GM19455 (cell line): ENCODE measurements at regions not wholly inside any gene's neighbourhood (a gene's known extent, or its start where the extent isn't known, plus 50 kb on each side); places are given as distances from the start of the nearest gene placed in this dataset.

Experiments
- ATAC-seq: cut with Tn5 transposase; IDR thresholded peaks from one replicate; pipeline ENCODE4 v1.9.1; 2021; ENCODE audit not compliant: unreplicated experiment

DNA sequence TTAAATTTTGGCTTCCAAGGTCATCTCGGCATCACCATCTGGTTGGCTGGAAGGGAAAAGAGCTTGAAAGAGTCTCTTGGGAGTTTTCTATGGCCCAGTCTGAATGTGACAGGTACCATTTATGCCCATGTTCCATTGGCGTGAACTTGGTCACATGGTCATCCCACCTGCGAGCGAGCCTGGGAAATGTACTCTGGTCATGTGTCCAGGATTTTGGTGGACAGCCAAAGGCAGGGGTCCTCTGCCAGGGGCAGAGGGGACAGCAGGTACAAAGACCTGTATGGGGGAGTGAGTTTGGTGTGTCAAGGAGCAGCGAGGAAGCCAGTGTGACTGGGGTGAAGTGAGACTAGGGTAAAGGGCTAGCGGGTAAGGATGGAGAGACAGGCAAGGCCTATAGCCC is 112.6 kb downstream of the CDC5L start:
- no peak for ATAC-seq

DNA sequence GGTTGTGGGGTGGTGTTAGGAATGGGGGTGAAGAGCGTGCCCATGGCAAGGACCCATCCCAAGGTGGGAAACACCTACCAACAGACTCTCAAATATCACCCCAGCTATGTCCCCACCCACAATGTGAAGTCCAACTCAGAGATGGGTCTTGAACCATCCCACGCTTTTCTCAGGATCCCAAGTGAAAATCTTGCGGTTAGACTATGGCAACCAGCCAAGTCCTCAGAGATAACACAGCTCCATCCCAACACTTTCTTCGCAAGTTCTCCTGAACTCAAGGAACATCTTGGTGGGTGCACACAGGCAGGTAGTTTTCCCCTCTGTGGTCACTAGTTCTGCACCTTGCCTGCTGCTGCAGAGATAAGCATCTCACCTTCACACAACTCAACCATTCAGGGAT is 116.0 kb downstream of the CDC5L start:
- ATAC-seq: no peak

DNA sequence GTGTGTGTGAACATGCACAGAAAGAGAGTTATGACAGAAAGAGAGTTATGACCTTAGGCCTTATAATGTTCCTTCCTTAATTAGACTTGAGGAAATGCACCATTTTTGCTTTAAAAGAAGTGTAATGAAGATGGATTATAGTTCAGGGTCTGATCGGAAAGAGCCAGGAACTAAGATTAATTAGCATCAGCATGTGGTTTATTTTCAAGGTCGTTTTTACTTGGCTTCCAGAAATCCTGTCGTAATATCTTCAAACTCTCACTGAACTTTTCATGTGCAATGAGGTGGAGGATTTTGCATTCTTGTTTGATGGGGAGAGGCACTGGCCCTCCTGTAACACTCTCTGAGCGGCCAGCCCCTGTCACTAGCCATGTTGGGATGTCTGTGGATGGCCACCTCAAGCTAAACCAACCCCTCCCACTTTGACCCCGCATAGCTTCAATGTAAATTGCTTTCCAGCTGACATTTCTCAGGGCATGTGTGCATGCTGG is 116.8 kb downstream of the CDC5L start:
- ATAC-seq: no peak

DNA sequence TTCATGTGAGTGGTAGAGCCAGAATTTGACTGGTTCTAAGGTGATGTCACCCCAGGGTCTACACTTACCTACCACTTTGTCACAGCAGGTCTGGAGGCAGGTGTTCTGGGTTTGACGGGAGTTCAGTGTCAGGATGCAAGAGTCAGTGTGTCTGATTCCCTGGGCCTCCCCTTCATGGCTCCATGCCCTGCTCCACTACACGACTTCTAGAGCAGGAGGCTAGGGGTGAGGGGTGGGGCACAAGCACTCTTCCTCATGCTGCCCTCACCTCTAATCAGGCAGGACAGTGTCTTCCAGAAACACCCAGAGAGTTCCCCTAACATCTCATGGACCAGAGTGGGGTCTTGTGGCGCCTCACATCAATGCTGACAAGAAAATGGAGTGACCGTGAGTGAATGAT is 118.2 kb downstream of the CDC5L start:
- no peak for ATAC-seq

DNA sequence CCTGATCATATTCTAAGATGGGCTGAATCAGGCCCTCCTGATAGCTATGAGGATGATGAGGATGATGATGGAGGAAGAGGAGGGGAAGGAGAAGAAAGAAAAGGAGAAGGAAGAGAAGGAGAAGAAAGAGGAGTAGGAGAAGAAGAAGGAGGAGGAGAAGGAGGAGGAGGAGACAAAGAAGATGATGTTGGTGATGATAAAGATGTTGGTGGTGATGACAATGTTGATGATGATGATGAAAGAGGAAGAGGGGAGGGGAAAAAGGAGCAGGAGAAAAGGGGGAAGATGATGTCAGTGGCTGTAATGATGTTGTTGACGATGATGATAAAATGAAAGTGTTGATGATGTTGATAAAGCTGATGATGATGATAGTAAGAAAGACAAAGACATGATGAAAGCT is 119.5 kb downstream of the CDC5L start:
- ATAC-seq: no peak

DNA sequence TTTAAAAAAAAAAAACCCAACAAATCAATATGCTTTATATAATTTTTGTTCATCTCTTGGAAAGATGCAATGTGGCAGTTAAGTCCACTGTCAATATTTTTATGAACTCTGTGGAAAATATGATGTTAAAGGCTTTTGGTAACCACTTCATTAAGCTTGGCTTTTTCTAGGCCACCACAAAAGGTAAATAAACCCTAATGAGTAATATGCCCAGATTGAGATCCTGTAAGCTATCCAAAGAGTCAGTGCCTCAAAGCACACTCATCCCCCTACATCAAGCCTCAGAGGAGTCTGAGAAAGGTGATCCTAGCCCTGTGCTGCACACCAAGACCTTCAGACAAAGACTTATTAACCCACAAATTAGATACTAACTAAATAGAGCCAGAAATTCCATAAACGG is 121.1 kb downstream of the CDC5L start:
- ATAC-seq: no peak

DNA sequence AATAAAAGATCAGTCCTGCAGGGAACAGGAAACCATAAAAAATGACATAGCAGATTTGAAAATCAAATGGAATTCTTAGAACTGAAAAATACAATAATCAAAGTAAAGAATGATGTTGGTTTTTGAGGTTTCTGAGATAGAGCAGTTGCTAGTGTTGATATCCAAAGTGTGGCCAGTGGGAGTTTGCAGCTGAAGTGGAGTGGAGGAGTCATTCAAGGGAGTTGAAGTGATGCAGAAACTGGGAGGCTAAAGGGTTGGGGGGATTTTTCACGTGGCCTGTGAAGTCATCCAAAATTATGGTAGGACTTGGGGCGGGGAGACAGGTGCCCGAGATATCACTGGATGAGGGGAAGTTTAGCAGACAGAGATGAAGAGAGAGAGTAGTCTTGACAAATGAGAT is 123.6 kb downstream of the CDC5L start:
- no peak for ATAC-seq

DNA sequence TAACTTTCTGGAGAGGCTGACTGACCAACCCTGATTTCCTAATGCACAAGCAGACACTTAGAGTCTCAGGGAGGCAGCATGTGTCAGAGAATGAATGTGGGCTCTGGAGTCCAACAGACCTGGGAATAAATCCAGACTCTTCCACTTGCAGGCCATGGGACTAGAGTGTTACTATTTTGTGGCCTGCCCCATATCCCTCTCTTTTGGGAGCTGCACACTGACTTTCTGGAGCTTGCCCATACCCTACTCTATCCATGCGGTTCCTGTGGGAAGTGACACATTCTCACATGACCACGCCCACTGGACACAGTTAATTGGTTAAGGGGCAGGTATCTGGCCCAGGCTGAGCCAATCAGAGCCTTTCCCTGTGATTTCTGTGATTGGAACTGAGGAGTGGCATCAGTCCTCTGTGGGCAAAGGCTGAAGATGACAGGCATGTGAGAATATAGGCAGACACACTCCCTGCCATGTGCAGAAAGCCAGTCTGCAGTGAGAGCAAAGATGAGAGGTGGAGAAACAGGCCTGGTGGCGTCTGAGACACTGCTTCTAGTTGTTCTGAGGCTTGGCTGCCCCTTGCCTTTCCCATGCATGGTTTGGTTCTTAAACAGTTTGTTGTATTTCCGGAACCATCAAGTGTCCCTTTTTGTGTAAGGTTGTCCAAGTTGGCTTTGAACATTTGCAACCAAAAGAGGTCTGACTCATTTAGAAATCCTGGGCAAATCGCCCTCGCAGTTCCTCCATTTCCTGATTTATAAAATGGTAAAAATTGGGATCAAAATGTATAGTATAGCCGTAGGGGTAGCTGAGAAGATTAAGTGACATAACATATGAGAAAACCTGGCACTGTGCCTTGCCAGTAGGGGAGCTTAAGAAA is 125.6 kb downstream of the CDC5L start:
- no peak for ATAC-seq

DNA sequence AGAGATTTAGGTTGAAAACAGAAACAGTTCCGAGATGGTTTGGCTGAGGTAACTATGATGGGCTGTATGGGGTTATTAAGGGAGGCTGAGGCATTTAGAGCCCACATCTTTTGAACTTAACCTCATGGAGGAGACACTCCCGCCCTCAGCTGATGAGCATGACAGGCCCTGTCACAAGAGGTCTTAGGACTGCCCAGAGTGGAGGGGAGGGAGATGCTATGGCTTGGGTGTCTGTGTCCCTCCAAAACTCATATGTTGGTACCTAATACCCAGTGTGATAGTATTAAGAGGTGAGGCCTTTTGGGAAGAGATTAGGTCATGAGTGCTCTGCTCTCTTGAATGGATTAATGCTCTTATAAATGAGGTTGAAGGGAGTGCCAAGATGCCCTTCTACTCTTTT is 126.6 kb downstream of the CDC5L start:
- no peak for ATAC-seq

DNA sequence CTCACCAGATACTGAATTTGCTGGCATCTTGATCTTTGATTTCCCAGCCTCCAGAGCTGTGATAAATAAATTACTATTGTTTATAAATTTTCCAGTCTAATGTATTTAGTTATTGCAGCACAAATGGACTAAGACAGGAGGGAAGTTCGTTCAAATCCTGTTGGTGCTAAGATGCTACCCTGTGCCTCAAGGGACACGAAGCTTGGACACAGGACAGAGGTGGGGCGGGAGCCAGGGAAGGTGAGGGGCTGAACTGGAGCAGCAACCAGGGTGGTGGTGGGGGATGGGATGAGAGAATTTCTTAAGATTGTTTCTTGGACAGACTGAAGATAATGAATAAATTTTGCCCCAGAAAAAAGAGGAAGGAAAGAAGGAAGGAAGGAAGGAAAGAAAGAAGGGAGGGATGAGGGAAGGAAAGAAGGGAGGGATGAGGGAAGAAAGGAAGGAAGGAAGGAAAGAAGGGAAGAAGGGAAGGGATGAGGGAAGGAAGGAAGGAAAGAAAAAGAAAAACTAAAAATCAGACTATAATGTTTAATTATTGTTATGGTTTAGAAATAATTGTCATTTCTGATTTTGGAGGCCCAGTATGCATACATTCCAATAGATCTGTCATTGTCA is 127.2 kb downstream of the CDC5L start:
- no peak for ATAC-seq

DNA sequence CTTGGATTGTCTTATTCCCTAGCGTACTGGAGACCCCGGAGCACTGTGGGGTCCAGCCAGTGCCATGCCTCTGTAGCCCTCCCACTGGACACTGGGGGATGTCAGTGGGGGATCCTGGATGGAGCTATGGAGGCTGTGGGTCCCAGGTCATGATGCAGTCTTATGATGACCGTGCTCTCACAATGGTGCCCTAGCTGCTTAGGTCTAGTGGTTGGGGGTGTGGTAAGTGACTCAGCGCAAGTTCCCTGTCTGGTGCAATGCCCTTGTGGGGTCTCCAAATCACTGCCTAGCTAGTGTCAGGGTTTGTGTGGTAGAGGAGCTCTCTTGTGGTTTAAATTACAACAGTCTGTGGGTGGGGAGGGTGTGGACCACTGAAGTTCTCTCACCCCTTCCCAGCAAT is 135.4 kb downstream of the CDC5L start:
- no peak for ATAC-seq

DNA sequence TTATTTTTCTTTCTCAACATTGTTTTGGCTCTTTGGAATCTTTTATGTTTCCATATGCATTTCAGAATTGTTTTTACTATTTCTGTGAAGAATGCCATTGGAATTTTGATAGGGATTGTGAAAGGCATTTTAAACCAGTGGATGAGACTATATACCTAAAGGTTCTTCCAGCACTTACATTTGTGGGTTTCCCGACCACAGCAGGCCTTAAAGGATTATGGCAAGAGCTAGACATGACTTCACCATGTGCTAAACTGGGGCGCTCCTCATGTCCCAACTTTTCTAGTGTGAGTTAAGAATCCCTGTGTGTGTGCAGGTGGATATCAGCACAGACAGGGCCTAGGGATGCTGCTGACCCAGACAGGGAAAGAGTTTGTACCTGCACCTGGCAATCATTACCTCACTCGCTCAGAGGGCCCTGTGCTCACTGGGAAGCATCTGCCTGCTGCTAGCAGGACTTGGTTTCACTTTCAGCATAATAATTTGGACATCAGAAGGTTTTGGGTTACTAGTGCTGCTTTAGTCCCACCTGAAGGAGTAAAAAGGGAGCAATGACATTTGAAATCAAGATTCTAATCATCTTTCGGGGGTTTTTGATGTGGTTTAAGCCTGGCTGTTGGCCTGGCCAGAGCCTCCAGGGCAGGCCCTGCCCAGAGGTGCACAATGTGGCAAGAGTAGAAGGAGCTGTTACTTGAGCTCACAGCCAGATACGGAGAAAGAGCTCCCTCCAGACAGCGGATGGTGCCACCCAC is 137.1 kb downstream of the CDC5L start:
- ATAC-seq: no peak

DNA sequence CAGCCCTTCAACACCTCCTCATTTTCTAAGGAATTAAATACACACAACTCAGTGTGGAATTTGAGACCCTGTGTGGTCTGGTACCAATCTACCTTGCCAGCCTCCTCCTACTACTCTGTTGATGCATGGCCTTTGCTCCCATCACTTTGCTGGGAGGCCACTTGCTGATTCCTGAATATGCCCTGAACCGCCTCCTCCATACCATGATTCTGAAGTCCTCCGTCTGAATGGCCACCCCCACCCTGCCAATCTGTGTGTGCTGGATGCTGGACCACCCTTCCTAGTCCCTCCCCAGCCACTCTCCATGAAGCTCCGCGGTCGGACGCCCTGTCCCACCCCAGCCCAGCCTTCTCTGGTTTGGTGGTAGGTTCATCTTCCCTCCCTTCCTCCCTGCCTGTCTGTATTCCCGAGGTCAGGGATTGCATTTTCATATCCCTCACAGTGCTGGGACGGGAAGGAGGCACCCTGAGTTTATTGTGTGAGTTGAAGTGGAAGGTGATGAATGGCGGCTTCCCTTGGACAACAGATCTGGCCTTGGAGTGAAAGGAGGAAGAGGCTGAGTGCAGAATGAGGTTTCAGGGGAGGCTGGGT is 138.3 kb downstream of the CDC5L start:
- ATAC-seq: no peak

DNA sequence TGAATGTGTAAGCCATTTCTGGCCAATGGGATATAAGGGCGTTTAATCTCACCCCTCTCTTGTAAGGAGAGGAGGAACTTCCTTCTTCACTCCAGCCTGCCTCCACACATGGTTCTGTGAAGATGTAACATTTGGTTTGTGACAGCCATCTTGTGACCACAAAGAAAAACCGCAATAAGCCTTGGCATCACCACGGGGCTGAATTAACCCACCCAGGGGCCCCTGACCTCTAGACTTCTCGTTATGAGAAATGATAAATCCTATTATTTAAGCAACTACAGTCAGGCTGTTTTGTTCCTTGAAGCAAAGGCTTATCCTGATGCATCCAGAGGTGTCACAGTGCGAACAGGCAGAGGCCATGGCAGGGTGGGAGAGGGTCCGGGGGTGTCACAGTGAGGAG is 139.7 kb downstream of the CDC5L start:
- ATAC-seq: no peak

DNA sequence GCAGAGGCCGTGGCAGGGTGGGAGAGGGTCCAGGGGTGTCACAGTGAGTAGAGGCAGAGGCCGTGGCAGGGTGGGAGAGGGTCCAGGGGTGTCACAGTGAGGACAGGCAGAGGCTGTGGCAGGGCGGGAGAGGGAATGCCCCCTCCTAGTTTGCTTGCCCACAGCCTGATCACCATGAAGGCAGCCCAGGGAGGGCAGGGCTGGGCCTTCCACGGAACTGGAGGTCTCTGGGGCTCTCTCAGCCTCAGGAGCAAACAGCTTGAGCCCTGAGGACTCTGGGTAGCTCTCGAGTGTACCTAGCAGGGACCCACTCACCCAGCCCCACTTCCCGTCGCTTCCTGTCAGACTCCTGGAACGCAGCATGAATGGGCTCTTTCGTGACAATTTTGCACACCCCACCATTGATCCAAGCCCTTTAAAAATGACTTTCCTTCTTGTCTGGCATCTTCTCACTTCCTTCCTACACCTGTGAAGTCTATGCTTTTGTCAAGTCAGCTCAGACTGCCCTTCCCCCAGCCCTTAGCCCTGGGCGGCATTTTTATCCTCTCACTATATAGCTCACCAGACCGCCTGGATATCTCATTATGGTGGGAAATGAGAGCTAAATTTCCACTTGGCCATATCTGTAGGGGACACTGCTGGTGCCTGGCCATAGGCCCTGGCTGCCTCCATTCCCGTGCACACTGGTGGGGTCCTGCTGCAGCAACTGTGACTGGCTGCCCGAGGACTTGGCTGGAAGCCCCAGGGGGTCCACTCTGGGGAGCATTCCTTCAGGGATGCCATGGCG is 140.3 kb downstream of the CDC5L start:
- no peak for ATAC-seq

DNA sequence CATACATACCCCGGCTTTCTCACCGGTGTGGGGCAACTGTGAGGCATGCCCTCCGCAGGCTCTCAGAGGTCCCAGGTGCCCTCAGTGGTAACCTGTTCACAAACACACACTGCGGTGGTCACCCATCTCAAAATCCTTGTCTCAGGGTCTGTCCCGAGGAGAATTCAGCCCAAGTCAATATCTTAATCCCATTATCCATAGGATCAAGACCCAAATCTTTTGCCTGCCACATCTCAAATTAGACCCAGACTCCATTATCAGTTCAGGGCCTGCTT is 140.8 kb downstream of the CDC5L start:
- ATAC-seq: no peak

DNA sequence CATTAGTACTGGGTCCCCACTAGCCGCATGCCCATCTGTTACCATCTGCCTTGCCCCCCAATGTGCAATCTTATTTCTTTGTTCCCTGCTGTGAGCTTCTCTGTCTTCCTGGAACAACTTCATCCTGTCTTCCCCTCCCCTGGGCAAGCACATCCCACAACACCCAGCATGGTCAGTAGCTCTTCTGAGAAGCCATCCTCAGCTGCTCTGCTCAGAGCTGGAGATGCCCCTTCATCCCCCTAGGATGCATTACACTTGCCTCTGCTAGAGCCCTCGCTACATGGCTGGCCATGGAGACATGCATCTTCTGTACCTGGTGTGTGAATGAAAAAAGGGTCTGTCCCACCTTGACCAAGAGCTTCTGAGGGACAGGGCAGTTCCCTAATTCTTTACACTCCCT is 141.2 kb downstream of the CDC5L start:
- no peak for ATAC-seq

DNA sequence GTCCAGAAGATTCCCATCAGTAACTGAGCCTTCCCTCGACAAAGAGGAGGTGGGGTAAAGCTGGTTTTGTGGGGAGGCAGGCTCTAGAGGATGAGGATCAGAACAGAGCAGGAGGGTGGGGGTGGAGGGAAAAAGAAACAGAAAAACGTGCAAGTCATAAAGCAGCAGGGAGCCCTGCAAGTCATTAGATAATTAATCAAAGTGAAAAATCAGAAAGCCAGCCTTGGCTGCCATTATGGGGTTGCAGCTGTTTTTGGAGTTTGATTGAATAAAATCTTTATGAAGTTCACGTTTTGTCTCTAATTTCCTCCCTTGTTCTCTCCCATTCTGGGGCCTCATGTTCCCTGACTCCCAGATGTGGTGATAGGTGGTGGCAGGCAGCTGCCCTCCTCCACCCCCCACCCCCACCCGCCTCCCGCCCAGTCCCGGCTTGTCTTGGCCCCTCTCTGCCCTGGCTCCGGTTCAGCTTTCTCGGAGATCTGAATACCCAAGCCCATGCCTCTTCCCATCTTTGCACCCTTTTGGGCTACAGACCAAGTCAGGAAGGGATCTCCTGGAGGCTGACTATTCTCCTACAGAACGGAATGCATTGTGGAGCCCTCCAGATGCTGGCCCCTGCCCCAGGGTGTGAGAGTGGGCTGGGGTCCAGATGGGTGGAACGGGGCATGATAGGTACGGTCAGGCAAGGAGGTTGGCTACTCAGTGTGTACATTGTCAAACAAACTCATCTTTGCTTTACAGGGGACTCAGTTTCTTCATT is 141.8 kb downstream of the CDC5L start:
- ATAC-seq: no peak

DNA sequence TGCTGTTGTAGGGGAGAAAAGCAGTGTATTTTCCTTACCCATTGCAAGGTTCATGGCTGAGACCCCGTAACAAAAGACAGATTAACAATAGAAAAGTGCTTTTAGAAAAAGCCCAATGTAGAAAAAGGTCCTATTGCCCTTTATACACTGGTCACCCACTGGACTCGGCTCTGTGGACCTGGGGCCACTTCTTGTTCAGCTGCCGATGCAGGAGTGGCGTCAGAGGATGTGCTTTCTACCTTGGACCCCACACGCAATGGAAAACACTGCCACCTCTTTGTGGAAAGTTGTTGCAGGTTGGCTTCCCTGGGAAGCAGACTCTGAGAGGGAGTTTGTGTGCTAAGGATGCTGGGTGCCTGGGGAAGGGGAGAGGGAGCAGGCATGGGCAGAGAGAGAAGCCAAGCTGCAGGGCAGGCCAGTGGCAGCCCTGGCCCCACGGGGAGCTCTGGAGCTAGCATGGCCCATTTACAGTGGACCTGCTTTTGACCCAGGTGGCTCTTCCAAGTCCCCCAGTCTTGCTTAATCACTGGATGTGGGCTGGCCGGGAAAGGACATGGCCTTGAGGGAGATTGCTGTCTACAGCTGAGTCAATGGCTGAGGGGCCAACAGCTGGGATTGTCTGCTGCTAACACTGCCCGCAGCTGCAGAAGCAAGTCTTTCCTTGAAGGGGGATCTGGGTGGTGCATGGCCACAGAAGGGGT is 142.9 kb downstream of the CDC5L start:
- ATAC-seq: no peak

DNA sequence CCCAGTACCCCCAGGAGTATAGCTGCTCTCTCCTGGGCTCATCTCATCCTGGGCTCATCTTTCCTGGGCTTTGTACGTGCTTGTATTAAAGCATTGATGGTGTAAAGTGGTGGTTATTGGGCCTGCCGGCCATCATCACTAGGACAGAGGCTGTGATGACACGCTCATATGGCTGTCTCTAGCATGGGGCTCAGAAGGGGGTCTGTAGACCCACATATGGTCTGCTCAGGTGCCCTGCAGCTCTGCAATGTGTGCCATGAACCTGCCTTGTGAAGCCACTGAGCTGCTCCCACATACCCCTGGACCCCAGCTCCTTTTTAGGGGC is 143.4 kb downstream of the CDC5L start:
- no peak for ATAC-seq
